Duodenal mucosa (tissue), 2 donors: ENCODE measurements at regions not wholly inside any gene's neighbourhood (a gene's known extent, or its start where the extent isn't known, plus 50 kb on each side); places are given as distances from the start of the nearest gene placed in this dataset.

ENCODE experiments used
- H3K27ac ChIP-seq: one replicate; pipeline ENCODE4 v1.7.0; 2013; ENCODE audit warnings: low read depth, low read length
- H3K27me3 ChIP-seq, 2 donors: one replicate each; pipeline ENCODE4 v1.7.0; 2013; ENCODE audit warnings: low read length in 2 of 2, control low read depth in 1 of 2; ENCODE audit not compliant: insufficient read depth in 2 of 2, control insufficient read depth in 1 of 2
- H3K36me3 ChIP-seq, 2 donors: one replicate each; pipeline ENCODE4 v1.7.0; 2013; ENCODE audit warnings: low read length in 2 of 2, control low read depth in 1 of 2; ENCODE audit not compliant: insufficient read depth in 2 of 2, control insufficient read depth in 1 of 2
- H3K4me1 ChIP-seq, 2 donors: one replicate each; pipeline ENCODE4 v1.7.0; 2013; ENCODE audit warnings: low read length in 2 of 2, control low read depth in 1 of 2; ENCODE audit not compliant: insufficient read depth in 2 of 2, control insufficient read depth in 1 of 2
- H3K4me3 ChIP-seq, 2 donors: one replicate each; pipeline ENCODE4 v1.7.0; 2013; ENCODE audit warnings: low read length in 2 of 2, low read depth in 1 of 2
- H3K9ac ChIP-seq, 2 donors: one replicate each; pipeline ENCODE4 v1.7.0; 2013; ENCODE audit warnings: low read length in 2 of 2, low read depth in 1 of 2
- H3K9me3 ChIP-seq, 2 donors: one replicate each; pipeline ENCODE4 v1.7.0; 2013; ENCODE audit warnings: low read length in 2 of 2, control low read depth in 1 of 2; ENCODE audit not compliant: control insufficient read depth in 1 of 2

DNA sequence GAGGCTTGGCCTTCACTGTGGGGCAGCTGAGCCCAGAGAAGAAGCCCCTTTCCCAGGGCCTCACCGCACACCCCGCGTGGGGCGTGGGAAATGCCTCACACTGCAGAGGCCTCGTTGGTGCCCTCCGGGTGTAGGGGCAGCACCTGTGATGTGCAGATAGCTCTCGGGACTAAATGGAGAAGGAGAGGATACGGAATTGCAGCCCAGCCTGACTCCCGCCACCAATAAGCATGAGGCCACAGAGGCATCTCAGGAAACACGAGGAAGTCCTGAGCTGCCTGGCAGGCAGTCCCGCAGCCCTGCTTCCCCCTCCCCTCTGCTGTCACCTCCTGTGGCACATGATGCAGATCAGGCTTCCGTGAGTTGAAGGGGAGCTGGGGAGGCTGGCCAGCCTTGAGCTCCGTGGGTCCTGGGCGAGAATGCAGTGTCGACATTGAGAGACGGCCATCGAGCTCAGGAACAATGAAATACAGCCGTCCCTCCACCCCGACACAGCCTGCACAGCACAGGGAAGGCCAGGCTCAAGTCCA lies 59.6 kb upstream of the PPP2R2D start:
- Histone ChIP-seq H3K27ac (no peak overlapping the region), H3K9ac (no peak overlapping the region), H3K27me3 (no peaks in the 10 kb centered on the region), H3K36me3 (no peaks in the 10 kb centered on the region), H3K9me3 (no peaks in the 10 kb centered on the region), H3K4me3 (no peak overlapping the region), H3K4me1 (no peaks in the 10 kb centered on the region)

DNA sequence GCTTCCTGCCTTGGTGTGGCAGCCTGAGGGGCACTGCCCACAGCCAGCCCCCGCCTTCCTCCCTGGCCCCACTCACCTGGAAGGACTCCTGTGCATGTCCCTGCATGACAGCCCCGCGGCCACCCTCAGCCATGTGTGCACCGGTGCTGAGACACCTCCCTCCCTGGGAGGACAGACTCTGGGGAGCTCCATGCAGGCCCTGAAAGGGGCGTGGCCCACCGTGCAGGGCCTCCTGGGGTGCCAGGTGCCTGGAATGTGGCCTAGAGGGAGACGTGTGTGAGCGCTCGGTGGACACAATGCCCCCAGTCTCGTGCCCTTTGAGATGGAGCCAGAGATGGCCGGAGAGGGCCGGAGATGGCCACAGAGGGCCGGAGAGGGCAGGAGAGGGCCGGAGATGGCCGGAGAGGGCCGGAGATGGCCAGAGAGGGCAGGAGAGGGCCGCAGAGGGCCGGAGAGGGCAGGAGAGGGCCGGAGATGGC lies 59.1 kb upstream of the PPP2R2D start:
- Histone ChIP-seq H3K9ac (no peak overlapping the region), H3K4me1 (no peaks in the 10 kb centered on the region), H3K27ac (no peak overlapping the region), H3K9me3 (no peaks in the 10 kb centered on the region), H3K36me3 (no peaks in the 10 kb centered on the region), H3K27me3 (no peaks in the 10 kb centered on the region), H3K4me3 (no peak overlapping the region)

DNA sequence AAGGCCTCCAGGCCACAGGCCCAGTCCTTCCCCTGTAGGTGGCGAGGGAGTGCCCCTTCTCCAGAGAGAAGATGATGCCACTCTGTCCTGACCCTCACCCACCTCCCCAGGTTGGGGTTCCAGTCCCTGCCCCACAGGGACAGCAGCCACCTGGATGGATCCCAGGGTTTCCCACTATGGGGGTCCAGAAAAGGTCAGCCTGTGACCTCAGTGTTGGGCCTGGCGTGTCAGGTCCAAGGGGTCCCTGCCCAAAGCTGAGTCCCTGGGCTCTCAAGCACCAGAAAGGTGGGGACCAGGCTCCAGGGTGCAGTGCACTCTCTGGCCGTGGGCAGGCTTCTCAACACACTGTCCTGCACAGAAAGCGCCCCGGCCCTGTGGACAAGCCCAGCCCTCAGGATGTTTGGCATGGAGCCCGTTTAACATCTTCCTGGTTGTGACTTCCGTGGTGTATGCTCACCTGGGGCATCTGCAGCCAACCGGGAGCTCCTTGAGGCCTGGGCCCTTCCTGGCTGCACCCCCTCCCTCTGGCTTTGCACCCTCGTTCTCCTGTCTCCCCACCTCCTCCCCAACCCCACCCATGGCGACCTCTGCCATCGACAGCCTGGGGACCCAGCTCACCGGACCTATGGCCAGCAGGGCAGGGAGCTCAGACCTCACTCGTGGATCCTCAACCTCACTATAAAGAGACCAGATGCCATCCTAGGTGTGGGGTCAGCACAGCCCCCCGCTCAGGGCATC lies 58.3 kb upstream of the PPP2R2D start:
- Histone ChIP-seq H3K27me3 (no peaks in the 10 kb centered on the region), H3K36me3 (no peaks in the 10 kb centered on the region), H3K9ac (no peak overlapping the region), H3K4me3 (no peak overlapping the region), H3K27ac (no peak overlapping the region), H3K4me1 (no peaks in the 10 kb centered on the region), H3K9me3 (no peaks in the 10 kb centered on the region)

DNA sequence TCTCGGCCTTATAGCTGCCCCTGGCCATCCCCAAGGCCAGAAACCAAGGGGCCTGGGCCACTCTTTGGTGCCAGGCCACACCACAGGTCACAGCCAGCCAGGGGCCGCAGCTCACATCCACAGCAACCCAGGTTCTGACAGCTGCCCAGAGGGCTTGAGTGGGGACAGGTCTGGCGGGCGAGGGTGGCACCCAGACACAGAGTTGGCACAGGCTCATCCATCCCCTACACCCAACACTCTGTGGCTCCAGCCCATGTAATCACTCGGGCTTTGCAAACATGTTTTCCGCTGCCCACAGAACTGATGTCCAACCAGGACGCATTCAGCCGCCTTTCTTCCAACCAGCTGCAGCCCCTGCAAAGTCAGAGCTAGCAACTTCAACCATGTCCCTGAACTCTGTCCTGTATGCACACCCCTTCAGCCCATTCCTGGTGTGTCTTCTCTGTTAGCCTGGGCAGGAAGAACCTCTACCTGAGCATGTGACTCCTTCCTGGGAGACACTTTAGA lies 57.7 kb upstream of the PPP2R2D start:
- Histone ChIP-seq H3K27ac (no peak overlapping the region), H3K4me3 (no peak overlapping the region), H3K9ac (no peak overlapping the region), H3K9me3 (no peaks in the 10 kb centered on the region), H3K27me3 (no peaks in the 10 kb centered on the region), H3K4me1 (no peaks in the 10 kb centered on the region), H3K36me3 (no peaks in the 10 kb centered on the region)

DNA sequence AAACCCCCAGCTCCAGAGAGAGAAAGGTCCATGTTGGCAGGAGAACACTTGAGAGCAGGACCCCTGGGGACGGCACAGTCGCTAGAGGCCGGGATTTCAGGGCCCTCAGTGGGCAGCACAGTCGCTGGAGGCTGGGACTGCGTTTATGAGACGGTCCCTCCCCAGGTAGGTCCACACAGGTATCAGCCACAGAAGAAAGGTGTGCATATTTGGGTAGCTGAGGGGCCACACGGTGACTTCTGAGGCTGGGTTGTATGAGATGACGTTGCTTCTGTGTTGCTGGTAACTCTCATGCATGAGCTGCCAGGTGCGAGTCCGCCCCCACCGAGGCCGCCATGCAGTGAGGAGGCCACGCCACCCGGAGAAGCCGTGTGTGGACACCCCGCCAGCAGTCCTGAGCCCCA lies 56.9 kb upstream of the PPP2R2D start:
- no peak overlapping the region for H3K4me3 ChIP-seq
- H3K27me3 ChIP-seq: no peaks in the 10 kb centered on the region
- no peak overlapping the region for H3K27ac ChIP-seq
- no peaks in the 10 kb centered on the region for H3K4me1 ChIP-seq
- H3K9ac ChIP-seq: no peak overlapping the region
- H3K36me3 ChIP-seq: no peaks in the 10 kb centered on the region
- H3K9me3 ChIP-seq: no peaks in the 10 kb centered on the region

DNA sequence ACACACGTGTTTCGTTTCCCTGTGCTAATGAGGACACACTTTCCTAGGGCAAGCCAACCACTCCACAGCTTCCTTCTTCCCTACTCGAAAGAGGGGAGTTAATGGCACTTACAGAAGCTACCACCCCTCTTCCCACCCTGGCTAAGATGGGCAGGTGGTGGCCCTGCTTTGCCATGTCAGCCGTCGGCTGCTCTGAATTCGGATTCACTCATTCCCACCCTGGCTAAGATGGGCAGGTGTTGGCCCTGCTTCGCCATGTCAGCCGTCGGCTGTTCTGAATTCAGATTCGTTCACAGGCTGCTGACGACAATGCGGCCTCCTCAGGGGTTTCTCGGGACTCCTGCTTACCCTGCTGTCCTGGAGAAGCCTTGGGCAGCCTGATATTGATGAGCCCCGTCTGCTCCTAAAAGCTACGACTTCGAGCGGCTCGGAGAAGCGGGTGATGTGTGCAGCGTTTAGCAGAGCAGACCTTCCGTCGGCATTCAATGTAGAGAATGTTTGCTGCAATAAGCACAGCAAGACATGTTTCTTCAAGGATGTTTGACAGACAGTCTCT lies 56.2 kb upstream of the PPP2R2D start:
- Histone ChIP-seq H3K27ac (no peak overlapping the region), H3K9me3 (no peaks in the 10 kb centered on the region), H3K4me1 (no peaks in the 10 kb centered on the region), H3K27me3 (no peaks in the 10 kb centered on the region), H3K36me3 (no peaks in the 10 kb centered on the region), H3K9ac (no peak overlapping the region), H3K4me3 (no peak overlapping the region)

DNA sequence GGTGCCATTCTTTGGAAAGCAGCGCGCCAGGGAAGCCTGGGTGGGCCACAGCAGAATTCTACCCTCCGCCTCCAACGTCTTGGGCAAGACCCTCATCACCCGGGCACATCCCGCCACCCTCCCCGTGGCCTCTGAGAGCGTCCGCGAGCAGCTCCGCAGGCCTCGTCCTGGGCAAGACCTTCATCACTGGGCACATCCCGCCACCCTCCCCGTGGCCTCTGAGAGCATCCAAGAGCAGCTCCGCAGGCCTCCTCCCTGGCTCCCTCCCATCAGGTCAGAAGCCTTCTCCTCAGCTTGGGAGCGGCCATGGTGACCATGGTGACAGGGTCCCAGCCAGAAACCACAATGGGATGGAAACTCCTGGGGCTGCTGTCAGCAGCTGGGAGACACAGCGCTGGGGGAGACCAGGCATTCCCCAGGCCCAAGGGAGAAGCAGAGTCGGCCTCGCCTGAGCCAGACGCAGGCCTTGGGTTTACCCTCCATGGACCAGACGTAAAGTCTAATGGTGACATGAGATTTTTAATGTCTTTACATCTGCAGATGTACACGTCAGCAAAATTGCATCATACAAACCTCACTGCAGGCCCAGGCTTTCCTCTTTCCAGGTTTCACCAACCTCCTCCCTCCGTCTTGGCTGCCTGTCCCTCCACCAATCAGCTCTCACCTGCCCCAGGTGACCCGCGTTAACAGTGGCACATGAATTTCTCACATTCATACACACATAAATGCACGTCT lies 55.1 kb upstream of the PPP2R2D start:
- Histone ChIP-seq H3K9me3 (no peaks in the 10 kb centered on the region), H3K4me1 (no peaks in the 10 kb centered on the region), H3K27me3 (no peaks in the 10 kb centered on the region), H3K4me3 (no peak overlapping the region), H3K27ac (no peak overlapping the region), H3K36me3 (no peaks in the 10 kb centered on the region), H3K9ac (no peak overlapping the region)

DNA sequence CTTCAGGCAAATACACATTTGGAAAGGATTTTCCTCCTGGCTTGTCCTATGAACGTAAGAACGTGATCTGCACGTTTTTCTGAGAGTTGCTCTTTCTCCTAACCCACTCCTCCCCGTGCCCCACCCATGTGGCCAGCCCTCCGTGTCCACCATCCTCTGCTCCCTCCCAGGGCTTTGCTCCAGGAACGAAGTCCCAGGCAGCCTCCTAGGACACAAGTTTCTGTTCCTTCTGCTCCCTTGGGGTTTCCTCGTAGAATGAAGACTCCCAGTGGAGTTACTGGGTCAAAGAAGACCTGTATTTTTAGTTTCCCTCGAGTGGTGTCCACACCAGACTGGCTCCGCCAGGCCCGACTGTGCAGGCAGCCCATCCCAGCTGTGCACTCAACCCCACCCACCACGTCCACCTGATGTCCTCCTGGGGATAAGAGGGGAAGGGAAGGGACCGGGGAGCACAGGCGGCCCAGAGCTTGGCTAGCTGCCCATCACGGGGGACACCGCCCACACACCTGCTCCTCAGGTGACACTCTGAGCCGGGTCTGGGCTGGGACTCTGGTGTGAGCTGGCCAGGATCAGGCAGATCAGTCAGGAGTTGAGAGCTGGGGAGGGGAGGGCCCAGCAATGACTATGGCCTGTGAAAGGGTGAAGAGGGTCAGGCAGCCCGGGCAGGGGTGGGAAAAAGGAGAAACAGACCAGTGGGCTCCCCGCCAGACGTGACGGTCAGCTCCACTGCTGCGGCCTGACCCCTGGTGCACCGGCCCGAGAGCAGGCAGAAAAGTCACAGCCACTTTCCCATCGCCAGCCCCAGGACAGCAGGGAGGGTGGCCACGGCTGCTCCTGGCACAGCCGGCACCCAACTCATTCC lies 54.3 kb upstream of the PPP2R2D start:
- Histone ChIP-seq H3K9ac (no peak overlapping the region), H3K4me3 (no peak overlapping the region), H3K27me3 (no peaks in the 10 kb centered on the region), H3K4me1 (no peaks in the 10 kb centered on the region), H3K36me3 (no peaks in the 10 kb centered on the region), H3K9me3 (no peaks in the 10 kb centered on the region), H3K27ac (no peak overlapping the region)

DNA sequence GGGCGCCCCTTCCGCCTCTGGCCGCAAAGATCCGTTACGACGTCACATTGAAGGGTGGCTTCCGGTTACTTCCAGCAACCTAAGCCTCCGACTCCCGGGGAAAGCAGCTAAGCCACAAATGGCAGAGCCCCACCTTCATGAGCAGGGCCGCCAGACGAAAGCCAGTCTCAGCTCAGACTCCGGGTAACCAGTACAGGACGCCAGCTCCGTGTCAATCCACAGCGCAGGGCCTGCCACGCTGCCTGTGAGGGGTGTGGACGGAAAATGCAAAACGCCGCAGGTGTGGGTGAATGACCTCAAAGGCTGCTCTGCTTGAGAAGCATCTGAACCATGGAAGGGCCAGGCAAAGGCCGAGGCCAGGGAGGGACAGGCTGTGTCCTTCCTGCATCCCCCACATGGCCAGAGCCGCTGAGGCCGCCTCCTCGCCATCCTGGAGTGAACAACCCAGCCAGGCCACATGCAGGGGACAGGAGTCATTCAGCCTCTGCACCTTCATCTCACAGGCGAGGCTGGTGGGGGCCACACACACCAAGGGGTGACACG lies 53.5 kb upstream of the PPP2R2D start:
- Histone ChIP-seq H3K4me3 (no peak overlapping the region), H3K4me1 (no peaks in the 10 kb centered on the region)

More for the DNA sequence above, 53.5 kb upstream of the PPP2R2D start:
- Histone ChIP-seq H3K9ac (no peak overlapping the region), H3K9me3 (no peaks in the 10 kb centered on the region), H3K36me3 (no peaks in the 10 kb centered on the region), H3K27me3 (no peaks in the 10 kb centered on the region), H3K27ac (no peak overlapping the region)
